ENCODE measurements at regions not wholly inside any gene's neighbourhood (a gene's known extent, or its start where the extent isn't known, plus 50 kb on each side); places are given as distances from the start of the nearest gene placed in this dataset.
"Not testable (repeated sequence)": the region's sequence is repeated elsewhere in the genome, so short reads cannot be mapped to it uniquely, and the experiment has no call there.

DNA sequence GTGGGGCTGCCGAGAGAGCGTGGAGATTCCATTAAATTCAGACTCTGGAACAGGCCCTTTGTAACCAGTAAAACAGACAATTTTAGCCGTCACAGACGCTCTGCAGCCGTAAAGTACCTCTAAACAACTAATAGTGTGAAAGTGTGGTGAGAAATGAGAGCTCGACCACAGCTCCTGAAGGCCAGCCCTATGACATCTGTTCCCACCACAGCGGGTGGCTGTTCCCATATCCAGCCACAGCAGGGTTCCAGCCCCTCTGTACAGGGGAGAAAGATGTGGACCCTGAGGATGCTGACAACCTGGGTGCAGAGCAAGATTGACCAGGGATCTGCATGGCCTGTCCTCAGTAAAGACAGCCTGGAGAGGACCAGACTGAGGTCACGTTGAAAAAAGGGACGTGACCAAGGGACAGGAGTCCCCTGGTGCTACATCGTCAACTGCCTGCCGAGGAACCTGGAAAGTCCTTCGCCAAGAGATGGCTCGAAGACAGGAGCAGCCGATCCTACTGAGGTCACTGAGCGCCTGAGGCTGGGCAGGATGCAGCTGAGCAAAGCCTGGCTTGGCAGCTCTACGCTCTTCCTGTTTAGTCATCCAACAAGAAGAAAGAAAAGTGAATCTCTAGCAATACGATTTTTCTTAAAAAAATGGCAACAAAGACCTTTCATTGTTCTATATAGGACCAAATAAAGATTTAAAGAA lies 831.7 kb downstream of the RNF144A start:
- no peak for DNase-seq (ENCODE audit: low read depth, low spot score)

- DNase-seq (ENCODE audit: low read depth, low spot score), result no peak
Observed at GRCh38 chr2:7749895-7750559, 832.8 kb downstream of the RNF144A start.

GRCh38 chr2:7752291-7752690 lies 835.1 kb downstream of the RNF144A start:
- DNase-seq (ENCODE audit: low read depth, low spot score), result no peak

GRCh38 chr2:7753777-7754176 lies 836.6 kb downstream of the RNF144A start:
- DNase-seq (ENCODE audit: low read depth, low spot score), result no peak

GRCh38 chr2:7755879-7756278 lies 838.7 kb downstream of the RNF144A start:
- no peak for DNase-seq (ENCODE audit: low read depth, low spot score)

GRCh38 chr2:7758073-7758759 lies 841.0 kb downstream of the RNF144A start:
- DNase-seq (ENCODE audit: low read depth, low spot score), result no peak

DNA sequence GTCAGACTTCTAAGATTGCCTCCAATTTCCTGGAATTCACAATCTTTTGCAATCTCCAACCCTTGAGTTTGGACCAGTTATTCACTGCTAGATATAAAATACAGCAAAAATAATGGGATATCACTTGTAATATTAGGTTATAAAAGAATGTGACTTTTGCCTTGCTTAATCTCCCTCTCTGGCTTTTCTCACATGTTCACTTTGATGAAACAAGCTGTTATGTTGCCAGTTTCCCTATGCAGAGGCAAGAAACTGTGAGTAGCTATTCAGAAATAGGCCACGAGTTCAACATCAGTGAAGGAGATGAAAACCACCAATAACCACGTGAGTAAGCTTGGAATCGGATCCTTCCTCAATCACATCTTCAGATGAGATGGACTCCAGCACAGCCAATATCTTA lies 842.7 kb downstream of the RNF144A start:
- no peak for DNase-seq (ENCODE audit: low read depth, low spot score)

- not testable (repeated sequence) for DNase-seq (ENCODE audit: low read depth, low spot score)
Observed at GRCh38 chr2:7763418-7763817, 846.2 kb downstream of the RNF144A start.

DNA sequence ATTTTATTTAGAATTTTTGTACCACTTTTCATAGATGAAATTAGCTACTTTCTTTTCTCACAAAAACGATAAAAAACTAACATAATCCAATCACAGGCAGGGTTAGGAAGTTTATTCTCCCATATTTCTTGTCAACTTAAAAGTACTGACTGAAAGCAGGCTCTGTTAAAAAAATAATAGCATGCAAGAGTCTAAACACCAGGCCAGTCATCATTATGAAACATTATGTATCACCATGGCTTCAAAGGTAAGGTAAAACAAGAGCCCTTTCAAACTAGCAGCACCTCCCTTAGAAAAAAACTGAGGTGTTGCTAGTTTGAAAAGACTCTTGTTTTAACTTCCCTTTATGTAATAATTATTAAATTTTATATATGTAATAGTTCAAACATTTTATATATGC lies 848.0 kb downstream of the RNF144A start:
- no peak for DNase-seq (ENCODE audit: low read depth, low spot score)

DNA sequence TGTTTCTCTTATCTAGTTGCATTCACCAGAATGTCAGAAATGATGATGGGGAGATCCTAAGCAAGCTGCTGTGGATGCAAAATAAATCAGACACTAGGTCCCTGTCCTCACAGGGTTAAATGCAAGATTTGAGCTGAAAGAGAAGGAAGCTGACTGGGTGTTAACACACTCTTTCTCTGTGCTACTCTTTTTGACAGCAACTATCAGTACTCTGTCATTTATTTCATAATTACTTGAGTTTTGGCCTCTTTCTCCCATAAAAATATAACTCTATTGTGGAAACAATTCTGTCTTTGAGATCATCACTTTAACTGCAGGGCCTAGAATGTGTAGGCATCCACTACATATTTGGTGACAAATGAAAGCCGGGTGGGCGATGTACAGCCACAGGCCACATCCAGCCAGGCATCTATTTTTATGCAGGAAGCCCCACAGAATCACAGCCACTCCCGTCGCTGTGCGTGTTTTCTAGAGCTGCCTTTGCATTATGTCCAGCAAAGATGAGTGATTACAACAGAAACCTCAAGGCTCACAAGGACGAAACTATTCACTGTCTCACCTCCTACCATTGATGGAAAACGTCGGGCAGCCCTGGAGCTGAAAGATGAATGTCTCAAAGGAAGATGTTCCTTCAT lies 849.0 kb downstream of the RNF144A start:
- DNase-seq (ENCODE audit: low read depth, low spot score), result no peak

DNA sequence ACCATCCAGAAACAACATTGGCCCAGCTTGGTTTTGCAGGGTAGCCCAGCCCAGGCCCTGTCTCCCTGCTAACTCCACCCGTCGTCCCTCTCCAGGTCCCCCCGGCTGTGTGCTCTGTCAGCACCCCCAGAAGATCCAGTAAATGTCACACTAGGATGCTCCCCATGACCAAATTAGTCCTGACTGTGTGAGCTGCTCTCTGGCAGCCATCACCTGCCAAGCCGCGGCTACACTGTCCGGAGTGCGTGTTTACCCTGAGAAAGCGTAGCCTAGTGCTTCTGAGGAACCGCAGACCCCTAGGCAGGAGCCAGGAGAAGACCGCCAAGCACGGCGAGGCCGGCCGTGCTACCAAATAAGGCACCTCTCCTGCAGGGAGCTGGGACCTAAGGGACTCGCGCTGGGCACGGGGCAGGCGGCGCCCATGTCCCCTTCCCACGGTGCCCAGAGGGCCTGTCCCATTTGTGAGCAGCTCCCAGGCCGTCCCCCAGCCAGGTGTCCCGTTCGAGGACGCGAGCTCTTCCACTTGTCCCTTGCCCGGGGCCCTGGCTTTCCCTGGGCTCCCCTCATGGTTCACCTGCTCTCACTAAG lies 849.9 kb downstream of the RNF144A start:
- no peak for DNase-seq (ENCODE audit: low read depth, low spot score)

GRCh38 chr2:7767902-7768301 lies 850.7 kb downstream of the RNF144A start:
- no peak for DNase-seq (ENCODE audit: low read depth, low spot score)

DNA sequence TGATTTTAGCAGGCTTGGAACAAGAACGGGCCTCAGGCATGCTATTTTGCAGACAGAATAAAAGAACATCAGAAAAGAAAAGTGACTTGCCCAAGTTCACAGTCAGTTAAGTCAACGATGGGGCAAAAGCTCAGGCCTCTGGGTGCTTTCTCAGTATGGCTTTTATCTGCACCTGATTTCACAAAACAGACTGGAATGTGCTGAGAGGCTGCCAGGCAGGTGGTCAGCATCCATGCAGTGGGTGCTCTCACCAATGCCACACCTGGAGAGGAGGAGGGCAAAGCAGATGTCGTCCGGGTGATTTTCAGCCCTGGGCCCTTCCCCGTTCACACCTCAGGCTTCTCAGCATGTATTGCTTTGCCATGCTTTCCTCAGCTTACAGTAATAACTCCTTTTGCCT lies 854.6 kb downstream of the RNF144A start:
- DNase-seq (ENCODE audit: low read depth, low spot score), result no peak

- peak; percentile 54 for DNase-seq (ENCODE audit: low read depth, low spot score)
Observed at GRCh38 chr2:7773362-7774360, 856.4 kb downstream of the RNF144A start.

- DNase-seq (ENCODE audit: low read depth, low spot score), result no peak
Observed at GRCh38 chr2:7774481-7774880, 857.3 kb downstream of the RNF144A start.

GRCh38 chr2:7777668-7778067 lies 860.5 kb downstream of the RNF144A start:
- DNase-seq (ENCODE audit: low read depth, low spot score), result no peak

DNA sequence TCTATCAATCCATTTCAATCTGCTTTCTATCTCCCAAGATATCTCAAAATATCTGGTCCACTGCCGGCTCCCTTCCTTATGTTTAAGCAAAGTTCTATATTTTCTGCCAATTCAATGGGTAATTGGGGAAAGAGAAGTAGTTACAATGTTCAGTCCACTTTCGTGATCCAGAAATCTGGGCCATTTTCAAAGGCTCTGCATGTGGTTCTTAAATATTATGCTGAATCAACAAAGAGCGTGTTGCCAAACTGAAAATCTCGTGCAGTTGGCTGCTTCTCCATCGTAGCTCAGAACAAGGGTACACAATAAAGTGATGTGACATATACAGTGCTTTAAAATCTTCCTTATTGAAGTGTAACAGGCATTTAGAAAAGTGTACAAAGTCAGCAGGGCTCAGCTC lies 863.1 kb downstream of the RNF144A start:
- DNase-seq (ENCODE audit: low read depth, low spot score), result no peak

DNA sequence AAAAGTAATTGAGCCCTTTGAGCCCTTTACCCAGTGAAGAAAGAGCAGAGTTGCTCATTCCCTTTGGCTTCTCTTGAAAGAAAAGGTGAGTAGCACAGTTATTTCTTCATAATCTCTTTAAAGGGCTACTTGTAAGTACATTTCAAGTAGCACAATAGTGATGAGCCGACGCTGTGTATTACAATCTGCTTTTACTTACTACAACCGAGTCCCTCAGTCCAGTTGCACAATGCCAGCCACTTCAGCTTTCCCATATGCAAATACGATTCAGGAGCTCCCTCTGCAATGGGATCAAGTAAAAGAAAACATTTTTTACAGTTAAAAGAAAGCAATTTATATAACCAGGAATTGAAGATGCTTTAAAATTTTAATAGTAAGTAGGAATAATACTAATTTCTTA lies 868.5 kb downstream of the RNF144A start:
- DNase-seq (ENCODE audit: low read depth, low spot score), result no peak

DNA sequence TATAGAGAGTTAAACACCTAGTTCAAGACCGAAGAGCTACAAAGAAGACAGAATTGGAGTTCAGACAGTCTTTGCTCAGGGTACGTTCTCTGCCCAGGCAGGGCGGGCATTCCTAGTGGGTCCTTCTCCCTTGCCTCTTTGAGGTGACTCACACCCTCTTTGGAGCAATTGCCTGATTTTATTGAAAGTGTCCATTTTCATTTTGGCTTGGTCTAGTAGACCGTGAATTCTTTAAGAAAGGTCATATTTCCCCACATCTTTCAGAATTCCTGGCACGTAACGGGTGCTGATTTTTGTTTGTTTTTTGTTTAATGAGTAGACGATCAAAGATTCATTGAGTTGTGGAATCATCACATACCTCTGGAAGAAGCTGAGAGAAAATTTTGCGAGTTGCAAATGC lies 871.5 kb downstream of the RNF144A start:
- no peak for DNase-seq (ENCODE audit: low read depth, low spot score)

DNA sequence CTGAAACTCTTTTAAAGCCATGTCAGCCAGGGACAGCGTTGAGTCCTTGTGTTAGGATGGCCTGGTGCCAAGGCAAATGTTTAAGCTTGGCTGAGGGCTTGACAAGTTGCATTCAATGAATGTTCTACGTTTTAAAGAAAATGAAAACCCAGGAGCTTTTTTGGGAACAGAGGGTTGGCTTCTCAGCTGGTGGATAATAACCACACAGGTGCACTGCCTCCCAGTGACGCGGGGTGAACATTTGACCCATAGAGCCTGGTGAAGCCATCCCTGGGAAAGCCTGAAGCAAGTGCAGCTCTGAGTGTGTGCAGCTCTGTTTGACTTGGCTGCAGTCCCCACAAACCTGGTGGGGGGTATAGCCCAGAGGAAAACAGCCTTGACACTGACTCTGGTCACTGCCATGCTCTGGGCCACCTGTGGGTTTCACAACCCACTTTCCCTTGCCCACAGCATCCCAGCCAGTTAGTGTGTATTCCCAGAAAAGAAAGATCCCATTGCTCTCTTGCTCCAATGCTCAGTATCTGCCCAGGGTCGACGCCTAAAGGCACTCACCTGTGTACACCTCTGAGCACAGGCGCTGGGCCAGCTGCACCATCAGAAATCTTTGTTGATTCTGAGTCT lies 874.9 kb downstream of the RNF144A start:
- DNase-seq (ENCODE audit: low read depth, low spot score), result peak; percentile 62

All from astrocyte of the hippocampus (primary cell).